HT1080 (cell line): ENCODE measurements at regions not wholly inside any gene's neighbourhood (a gene's known extent, or its start where the extent isn't known, plus 50 kb on each side); places are given as distances from the start of the nearest gene placed in this dataset. TPM values are rescaled to one million over a fixed set of nuclear protein-coding genes. Genes with fewer than 3 reads are reported as not detected.

ENCODE experiments used
- small RNA-seq: library from RNA; depleted of rRNA; stranded (forward); fragments of <200 nt; gene quantifications from one replicate; pipeline ENCODE3, GENCODE V24; 2014

Small RNA genes in the stretch of these regions (small RNA-seq; reads per million reads assigned to genes)
- gene RN7SKP262 = not detected
